HG03139 (cell line): ENCODE measurements at regions not wholly inside any gene's neighbourhood (a gene's known extent, or its start where the extent isn't known, plus 50 kb on each side); places are given as distances from the start of the nearest gene placed in this dataset.

Source experiments
- ATAC-seq: cut with Tn5 transposase; IDR thresholded peaks from one replicate; pipeline ENCODE4 v1.9.1; 2021; ENCODE audit not compliant: unreplicated experiment

DNA sequence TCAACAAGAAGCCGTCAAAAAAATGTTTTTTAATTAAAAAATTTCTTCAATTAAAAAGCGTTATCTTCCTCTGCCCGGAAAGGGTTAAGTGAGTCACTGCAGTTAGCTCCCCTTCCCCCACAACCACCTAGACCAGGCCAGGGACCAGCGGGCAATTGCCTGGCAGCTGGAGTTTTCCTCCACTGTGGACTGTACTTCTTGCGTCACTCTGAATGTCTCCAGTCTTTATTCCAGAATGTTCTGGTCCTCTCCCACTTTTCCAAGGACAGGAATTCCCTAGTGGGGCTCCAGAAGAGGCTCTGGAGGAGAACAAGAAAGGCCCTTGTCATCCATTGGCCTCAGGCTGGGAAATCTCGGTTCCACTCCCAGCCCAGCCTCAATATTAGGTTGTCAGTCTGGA, 114.0 kb downstream of the C9orf50 start:
- no peak for ATAC-seq

DNA sequence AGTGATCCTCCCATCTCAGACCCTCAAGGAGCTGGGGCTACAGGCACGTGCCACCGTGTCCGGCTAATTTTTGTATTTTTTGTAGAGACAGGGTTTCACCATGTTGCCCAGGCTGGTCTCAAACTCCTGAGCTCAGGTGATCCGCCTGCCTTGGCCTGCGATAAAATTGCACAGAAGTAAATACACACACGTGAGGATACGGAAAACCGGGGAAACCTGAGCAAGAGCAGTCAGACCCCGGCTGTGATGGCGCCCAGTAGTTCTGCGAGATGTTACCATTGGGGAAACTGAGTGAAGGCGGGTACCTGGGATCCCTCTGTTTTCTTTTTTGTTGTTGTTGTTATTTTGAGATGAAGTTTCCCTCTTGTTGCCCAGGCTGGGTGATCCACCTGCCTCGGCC, 114.9 kb downstream of the C9orf50 start:
- ATAC-seq: no peak

DNA sequence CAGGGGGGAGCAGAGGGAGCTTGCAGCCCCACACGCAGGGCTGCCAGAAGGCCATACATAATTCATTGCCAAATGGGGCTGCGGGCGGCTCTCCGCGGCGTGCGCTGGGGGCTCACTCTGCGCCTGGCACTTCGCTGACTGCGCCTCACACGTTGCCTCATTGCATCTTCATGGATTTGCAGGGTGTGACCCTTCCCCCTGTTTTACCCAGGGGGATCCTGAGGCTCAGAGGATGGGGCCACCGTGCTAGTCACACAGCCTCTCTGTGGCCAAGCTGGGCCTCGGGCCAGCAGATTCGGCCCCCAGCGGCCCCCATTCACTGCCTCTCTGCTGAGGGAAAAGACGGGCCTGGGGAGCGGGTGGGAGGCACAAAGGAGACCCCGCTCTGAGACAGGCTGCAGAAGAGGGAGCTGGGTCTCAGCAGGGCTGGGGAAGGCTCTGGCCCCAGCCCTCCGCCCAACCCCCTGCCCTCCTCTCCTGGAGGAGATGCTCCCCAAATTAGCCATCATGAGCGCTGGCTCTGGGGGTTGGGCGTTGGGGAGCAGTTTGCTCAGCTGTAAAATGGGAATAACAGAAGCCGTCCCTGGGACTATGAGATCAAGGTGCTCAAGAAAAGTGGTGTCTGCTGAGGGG, 115.5 kb downstream of the C9orf50 start:
- no peak for ATAC-seq

- ATAC-seq: no peak
Measured at GRCh38 chr9:129504404-129504803, 116.5 kb downstream of the C9orf50 start.

DNA sequence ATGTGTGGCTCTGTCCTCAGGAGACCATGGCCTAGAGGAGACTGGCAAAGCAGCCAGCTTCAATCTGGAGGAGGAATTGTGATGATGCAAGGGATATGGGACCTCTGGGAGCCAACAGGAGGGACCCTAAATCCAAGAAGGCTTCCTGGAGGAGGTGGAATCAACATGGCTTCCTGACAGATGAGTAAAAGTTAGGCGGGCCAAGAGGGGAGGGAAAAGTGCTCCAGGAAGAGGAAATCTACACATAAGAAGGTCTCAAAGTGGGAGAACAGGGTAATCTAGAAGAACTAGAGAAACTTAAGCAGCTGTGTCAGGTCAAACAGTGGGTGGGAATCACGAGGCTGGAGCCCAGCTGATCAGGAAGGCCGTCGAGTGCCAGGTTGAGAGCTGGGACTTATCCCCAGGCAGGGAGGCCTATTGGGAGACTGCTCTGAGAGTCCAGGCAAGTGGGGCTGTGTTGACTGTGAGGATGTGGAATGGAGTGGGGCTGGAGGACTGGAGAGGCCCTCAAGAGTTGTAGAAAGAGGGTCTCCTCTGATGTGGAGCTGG, 119.1 kb downstream of the C9orf50 start:
- no peak for ATAC-seq

GRCh38 chr9:129500863-129501770, 119.8 kb downstream of the C9orf50 start:
- no peak for ATAC-seq

GRCh38 chr9:129500161-129500862, 120.6 kb downstream of the C9orf50 start:
- no peak for ATAC-seq

DNA sequence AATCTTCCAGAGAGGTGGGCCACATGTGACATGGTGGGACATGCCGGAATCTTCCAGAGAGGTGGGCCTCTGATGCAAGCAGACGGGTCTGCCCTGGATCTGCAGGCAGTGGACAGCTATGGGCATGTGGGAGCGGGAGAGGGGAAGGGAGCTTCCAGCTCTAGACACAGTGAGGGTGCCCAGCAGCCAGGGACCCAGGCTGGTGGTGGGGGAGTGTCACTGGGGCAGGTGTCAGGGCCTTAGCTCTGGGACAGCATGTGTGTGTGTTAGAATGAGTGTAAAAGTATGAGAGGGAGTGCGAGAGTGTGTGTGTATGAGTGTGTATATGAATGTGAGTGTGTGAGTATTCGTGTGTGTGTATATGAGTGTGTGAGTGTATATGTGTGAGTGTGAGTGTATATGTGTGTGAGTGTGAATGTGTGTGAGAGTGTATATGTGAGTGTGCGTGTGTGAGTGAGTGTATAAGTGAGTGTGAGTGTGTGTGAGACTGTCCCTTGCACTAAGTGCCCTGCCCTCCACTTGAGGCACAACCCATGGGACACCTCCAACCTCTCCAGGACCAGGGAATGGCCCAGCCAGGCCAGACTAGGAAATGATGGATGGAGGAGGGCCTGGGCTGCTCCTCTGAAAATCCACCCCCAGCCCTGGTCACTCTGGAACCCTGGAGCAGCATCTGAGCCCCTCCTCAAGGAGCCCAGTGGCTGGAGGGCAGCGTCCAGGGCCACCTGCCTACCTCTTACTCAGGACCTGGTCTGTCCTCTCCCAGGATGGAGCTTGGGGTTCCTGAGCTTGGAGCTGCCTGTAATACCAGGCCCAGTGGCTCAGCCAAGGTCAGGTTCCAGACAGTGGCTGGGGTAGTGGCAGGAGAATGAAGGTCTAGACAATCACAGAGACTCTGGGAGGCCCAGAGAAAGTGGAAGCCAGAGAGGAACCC, 122.2 kb downstream of the C9orf50 start:
- no peak for ATAC-seq

DNA sequence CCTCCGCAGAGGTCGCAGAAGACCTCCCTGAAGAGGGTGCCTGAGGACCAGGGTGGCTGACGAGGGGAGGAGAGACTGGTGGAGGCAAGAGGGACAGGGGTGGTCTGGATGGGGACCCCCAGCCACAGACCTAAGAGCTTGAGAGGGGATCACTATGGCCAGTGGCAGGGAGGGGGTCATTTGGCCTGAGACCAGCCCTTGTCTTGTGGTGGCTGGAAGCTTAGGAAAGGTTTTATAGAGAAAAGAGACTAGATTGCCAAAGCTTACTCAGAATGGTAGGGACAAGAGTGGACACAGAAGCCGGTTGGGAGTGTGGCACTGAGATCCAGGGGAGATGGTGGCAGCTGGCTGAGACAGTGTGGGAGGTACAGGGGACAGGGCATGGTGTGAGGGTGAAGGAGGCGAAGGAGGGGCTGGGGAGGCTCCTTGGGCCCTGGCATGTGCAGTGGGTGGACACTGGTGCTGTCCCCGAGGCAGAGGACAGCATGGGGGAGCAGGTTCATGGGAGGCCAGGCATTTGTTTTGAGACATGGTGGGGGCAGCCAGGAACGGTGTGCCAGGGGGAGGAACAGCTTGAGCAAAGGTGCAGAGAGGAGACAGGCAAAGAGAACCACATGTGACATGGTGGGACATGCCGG, 123.0 kb downstream of the C9orf50 start:
- no peak for ATAC-seq

DNA sequence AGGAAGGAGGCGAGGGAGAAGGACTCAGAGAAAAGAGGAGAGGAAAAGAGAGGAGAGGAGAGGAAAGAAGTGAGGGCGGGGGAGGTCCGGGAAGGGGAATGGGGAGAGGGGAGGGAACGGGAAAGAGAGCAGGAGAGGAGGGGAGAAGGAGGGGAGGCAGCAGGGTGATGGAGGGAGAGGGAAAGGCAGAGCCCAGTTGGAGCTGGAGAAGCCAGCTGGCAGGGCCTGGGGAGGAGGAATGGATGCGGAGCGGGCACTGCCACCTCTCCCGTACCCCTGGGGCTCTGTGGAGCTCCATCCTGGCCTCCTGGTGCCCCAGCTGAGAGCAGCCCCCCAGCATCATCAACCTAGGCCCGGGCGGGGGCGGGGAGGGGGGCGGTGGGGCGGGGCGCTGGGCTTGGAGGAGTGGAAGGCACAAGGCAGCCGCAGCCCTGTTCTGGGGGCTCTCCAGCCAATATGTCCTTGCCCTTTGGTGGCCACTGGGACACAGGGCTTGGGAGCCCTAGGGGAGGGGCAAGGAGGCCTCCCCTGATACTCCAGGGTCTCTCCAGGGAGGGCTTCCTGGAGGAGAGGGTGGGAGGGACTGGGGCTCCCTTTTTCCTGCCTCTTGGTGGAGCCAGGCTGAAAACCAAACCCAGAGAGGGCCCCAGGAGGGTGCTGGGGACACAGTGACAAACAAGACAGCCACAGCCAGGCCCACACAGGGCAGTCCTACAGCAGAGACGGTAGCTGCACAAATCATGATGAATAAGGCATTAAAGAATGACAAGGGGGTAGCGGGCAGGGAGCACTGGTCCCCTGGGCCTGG, 123.7 kb downstream of the C9orf50 start:
- ATAC-seq: no peak

DNA sequence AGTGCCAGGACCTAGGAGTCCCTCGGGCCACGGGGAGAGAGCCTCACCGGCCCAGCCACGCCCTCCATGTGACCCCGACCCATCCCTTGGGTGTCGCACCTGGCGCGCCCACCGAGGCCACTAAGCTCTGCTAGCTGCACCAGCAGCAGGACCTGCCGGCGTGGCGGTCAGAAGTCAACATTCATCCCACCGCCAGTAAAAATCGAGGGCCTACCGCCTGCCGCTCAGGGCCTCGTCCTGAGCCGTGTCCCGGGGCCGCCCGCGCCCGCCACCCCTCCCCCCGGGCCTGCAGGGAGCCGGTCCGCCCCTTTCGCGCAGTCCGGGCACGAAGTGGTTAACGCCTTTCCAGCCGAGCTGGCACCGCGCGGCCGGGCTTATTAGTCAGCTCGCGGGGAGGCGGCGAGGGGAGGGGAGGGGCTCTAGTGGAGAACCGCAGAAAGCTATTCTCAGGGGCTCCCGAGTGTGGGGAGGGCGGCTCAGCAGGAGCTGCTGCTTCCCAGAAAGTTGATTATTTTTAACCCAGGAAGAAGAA, 124.4 kb downstream of the C9orf50 start:
- no peak for ATAC-seq

DNA sequence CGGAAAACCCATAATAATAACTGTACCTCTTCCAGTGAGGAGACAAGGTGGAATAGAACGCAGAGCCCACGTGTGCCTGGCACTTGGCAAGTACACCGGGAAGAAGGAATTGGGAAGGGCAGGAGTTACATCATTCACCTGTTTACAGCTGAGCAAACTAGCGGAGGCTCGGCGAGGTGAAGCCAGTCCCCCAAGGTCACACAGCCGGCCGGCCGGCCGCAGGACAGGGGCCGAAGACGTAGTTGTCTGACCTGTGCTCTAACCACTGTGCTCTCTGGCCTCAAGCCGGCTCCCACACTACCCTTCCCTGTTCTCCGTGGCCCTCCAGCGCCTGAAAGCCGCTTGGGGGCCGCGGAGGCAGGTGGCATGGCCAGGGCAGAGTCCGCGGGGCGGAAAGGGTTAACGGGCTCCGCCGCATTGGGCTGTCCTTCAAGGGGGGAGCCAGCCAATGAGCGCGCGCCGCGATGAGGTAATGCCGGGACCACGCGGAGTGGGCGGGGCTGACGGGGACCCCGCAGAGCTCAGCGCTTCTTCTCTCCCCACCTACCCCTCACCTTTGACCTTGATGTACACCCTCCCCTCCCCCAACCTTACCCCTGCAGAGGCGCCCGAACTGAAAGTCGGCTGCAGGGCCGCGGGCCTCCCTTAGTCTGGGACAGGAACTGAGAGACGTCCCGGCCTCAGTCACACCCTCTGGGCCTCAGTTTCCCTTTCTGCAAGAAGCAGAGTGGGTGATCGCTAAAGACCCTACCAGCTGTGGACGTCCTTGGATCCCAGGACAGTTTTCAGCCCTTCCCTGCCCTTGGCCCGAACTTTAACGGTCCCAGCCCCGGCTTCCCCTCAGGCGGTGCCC, 125.1 kb downstream of the C9orf50 start:
- no peak for ATAC-seq

- ATAC-seq: no peak
Measured at GRCh38 chr9:129494113-129494789, 126.7 kb downstream of the C9orf50 start.

DNA sequence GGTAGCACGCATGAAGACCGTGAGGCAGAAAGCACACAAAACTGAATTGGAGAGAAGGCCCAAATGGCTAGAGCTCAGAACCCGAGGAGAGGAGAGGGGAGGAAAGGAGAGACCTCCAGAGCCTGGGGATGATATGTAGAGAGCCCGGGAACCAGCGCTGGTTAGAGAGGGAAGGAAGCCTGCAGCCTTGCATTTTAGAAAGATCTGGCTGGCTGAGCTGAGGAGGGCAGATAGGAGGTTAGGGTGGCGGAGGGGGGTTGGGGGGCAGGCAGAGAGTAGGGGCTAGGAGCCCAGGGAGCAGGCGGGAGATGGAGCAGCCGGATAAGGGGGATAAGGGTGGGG, 127.2 kb downstream of the C9orf50 start:
- ATAC-seq: no peak

DNA sequence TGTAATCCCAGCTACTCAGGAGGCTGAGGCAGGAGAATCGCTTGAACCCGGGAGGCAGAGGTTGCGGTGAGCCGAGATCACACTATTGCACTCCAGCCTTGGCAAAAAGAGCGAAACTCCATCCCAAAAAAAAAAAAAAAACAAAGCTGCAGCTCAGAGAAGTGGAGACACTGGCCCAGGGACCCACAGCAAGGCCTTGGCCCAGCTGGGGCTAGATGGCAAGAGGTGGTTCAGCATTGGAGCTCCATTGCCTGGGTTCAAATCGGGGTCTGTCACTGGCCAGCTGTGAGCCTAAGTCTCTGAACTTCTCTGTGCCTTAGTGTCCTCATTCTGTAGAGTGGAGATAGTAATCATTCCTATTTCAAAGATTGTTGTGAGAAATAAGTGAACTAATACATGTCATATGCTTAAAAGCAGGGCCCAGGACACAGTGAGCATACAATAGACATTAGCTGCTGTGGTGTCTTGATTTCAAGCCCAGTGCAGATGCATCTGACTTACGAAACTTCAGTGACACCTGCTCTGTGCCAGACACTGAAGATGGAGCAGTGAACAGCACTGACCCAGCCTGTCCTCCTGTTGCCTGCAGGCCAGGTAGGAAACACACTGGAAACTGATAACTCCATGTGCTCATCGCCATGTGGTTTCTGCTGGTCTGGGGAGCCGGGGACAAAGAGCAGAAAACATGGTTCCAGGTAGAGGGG, 127.7 kb downstream of the C9orf50 start:
- ATAC-seq: no peak

DNA sequence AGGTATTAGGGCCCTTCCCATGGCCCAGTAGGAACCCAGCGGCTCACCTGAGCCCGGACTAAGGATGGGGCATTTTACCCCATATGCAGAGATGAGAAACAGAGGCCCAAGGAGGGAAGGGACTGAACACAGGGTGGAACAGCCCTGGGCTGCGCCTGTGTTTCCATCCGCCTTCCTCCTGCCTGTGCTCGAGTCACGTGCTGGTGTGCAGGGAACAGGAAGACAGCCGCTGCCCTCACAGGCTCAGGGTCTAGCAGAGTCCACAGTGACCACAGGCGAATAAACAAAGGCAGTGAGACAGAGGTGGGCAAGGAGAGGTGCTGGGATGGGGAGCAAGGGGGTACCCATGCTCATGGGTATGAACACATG, 129.4 kb downstream of the C9orf50 start:
- ATAC-seq: no peak
